Heart left ventricle (tissue), 16 donors: ENCODE measurements at regions not wholly inside any gene's neighbourhood (a gene's known extent, or its start where the extent isn't known, plus 50 kb on each side); places are given as distances from the start of the nearest gene placed in this dataset.

Source experiments
- ATAC-seq, 4 donors: fragments of 200-7000 bp; cut with Tn5 transposase; one replicate each; pipeline ENCODE4 v1.9.1; 2020 to 2022; ENCODE audit warnings: moderate library complexity in 4 of 4, mild to moderate bottlenecking in 3 of 4, moderate number of reproducible peaks in 1 of 4
- DNase-seq, 5 donors: peaks; one replicate each; pipeline ENCODE4 v3.0.0-alpha.2; 2020
- H3K27ac ChIP-seq, 12 donors: fragments of 200-600 bp; sonication (generic) in 4 of 12; one replicate each; pipeline versions ENCODE4 v1.5.0 to v1.8.0; 2016 to 2022; ENCODE audit warnings: mild to moderate bottlenecking in 2 of 12
- H3K27me3 ChIP-seq, 9 donors: fragments of 200-600 bp; sonication (generic) in 2 of 9; one replicate each; pipeline versions ENCODE4 v1.5.1 to v1.8.0; 2016 to 2022; ENCODE audit warnings: mild to moderate bottlenecking in 3 of 9
- H3K36me3 ChIP-seq, 9 donors: fragments of 200-600 bp; sonication (generic) in 2 of 9; one replicate each; pipeline versions ENCODE4 v1.5.0 to v1.8.0; 2018 to 2022; ENCODE audit warnings: mild to moderate bottlenecking in 2 of 9
- H3K4me1 ChIP-seq, 12 donors: fragments of 200-600 bp; sonication (generic) in 4 of 12; one replicate each; pipeline versions ENCODE4 v1.5.0 to v1.8.0; 2016 to 2022; ENCODE audit warnings: mild to moderate bottlenecking in 3 of 12
- H3K4me3 ChIP-seq, 12 donors: fragments of 200-600 bp; sonication (generic) in 4 of 12; one replicate each; pipeline versions ENCODE4 v1.5.0 to v1.8.0; 2017 to 2022; ENCODE audit warnings: mild to moderate bottlenecking in 9 of 12, moderate library complexity in 4 of 12
- H3K9me3 ChIP-seq, 12 donors: fragments of 200-600 bp; sonication (generic) in 4 of 12; one replicate each; pipeline versions ENCODE4 v1.5.0 to v1.8.0; 2016 to 2022; ENCODE audit warnings: mild to moderate bottlenecking in 1 of 12
- CTCF ChIP-seq, 12 donors: fragments of 200-600 bp; sonication (generic) in 4 of 12; IDR thresholded peaks; one replicate each; pipeline versions ENCODE4 v1.5.0 to v1.8.0; 2018 to 2022; ENCODE audit warnings: antibody characterized with exemption in 12 of 12, mild to moderate bottlenecking in 5 of 12
- POLR2A ChIP-seq, 2 donors: fragments of 450-650 bp; IDR thresholded peaks; one replicate each; pipeline ENCODE4 v1.6.1; 2017; ENCODE audit warnings: antibody characterized with exemption in 2 of 2, mild to moderate bottlenecking in 2 of 2, moderate library complexity in 2 of 2
- WGBS, 4 donors: extraction: QIAGEN DNeasy Blood & Tissue Kit in 2 of 4; methylation state at CpG; one replicate each; pipeline versions ENCODE4 v1.1.5 to v1.1.7; 2013 to 2018; 5-methylcytosine and 5-hydroxymethylcytosine counted together
- intact Hi-C, 10 donors: fragments of 100-400 bp; cut with DNase I; formaldehyde crosslinking; loops; one replicate each; pipeline versions ENCODE4 v1.11.1 to v1.14.2; 2022
- donor health status: ischemic (EF 13 %, LVEDD 7.1; RV severe dilation, severe dysfunction).
- donor health status: healthy with polysubstance abuse.
- donor health status: DM: no; HTN: yes; CAD: no.
- donor health status: DM: no; HTN: no; CAD: no.
- donor health status: ischemic (EF 25% LVEDD 6.9; RV normal size, moderate dysfunction).
- donor health status: ischemic (EF 25% LVEDD 5.7; RV mildly dilated, moderate dysfunction).
- donor health status: healthy.
- donor health status: DM: yes; HTN: yes; CAD: no.
- donor health status: ischemic (EF 35%, LVEDD 5.7; RV mildly dilated, moderate dysfunction).
- donor health status: nonischemic (EF 11% LVEDD 7.7; RV severe dilation, severe dysfunction).
- donor health status: DM: yes; HTN: yes; CAD: no.
- donor health status: PGD.
- donor health status: ischemic (EF 29% LVEDD 5.4; RV normal size, mild dysfunction).
- donor health status: nonischemic (EF 23%, LVEDD 6.1; RV moderate dilation, normal function).

- no peak for DNase-seq
- ATAC-seq, result peak in 2 of 4 donors; percentile 19 to 66
- Histone ChIP-seq H3K4me3 (peak overlapping the region in 3 of 12 donors; percentile 18 to 37 (median 35)), H3K27me3 (peaks cover 0 to 9% (median 0%) of the 10 kb centered on the region in 9 donors), H3K27ac (peak overlapping the region in 2 of 12 donors; percentile 22 to 68), H3K36me3 (no peaks in the 10 kb centered on the region), H3K4me1 (peaks cover 0 to 14% (median 2%) of the 10 kb centered on the region in 12 donors), H3K9me3 (no peaks in the 10 kb centered on the region)
- intact Hi-C loops, result no loop called here
- 39 to 49% (median 45%) methylated on average over 5 of the region's 5 CpGs for WGBS, 4 donors
- no peak for TF ChIP-seq CTCF (IDR thresholded peaks at IDR 0.05)
- TF ChIP-seq POLR2A (IDR thresholded peaks at IDR 0.05), result no peak
Measured at GRCh38 chr2:3127710-3128109, 249.9 kb downstream of the EIPR1 start.

- TF ChIP-seq CTCF (IDR thresholded peaks at IDR 0.05), result no peak
- TF ChIP-seq POLR2A (IDR thresholded peaks at IDR 0.05), result no peak
- ATAC-seq, result peak in 2 of 4 donors; percentile 61 to 65
- Histone ChIP-seq H3K27ac (peak overlapping the region in 6 of 12 donors; percentile 7 to 68 (median 33)), H3K27me3 (peaks cover 0 to 3% (median 0%) of the 10 kb centered on the region in 9 donors), H3K4me3 (peak overlapping the region in 5 of 12 donors; percentile 12 to 37 (median 18)), H3K9me3 (peaks cover 0 to 1% (median 0%) of the 10 kb centered on the region in 12 donors), H3K36me3 (no peaks in the 10 kb centered on the region), H3K4me1 (peaks cover 0 to 14% (median 2%) of the 10 kb centered on the region in 12 donors)
- WGBS, 4 donors, result 48 to 65% (median 59%) methylated on average over 19 to 23 of the region's 23 CpGs
- peak in 1 of 5 donors; percentile 53 for DNase-seq
- intact Hi-C loops, result no loop called here
Measured at GRCh38 chr2:3126911-3127621, 250.6 kb downstream of the EIPR1 start.

DNA sequence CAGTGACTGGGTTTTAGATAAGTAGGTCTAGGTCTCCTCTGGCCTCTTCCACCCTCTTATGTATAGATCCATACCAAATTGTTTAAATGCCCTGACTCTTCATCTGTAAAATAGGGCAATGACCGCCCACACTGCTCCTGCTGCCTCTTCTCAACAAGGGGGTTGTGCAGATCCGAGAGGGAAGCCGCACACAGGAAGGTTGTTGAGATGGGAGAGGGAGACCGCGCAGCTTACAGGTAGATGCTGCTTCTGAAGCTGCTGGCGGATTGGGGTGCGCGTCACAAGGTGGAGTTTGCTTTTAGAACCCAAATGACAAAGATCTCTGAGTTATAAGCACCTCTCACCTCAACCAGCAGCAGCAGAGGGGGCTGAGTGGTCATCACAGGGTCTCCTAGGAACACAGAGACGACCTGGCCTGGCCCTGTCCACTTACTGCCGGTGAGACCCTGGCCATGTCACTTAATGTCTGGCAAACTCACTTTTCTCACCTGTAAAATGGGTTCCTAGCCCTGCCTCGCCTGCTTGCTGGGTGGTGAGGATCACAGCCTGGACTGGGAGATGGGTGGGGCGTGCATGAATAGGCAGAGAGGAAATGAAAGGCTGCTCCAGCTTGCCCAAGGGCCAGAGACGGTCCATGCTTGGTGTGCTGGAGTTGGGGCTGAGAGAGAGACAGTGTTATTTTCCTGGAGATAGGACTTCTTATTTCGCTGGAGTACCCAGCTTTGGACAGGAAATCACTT lies 251.3 kb downstream of the EIPR1 start:
- 84 to 86% (median 84%) methylated on average over 14 of the region's 14 CpGs for WGBS, 4 donors
- peaks cover 0 to 14% (median 2%) of the 10 kb centered on the region in 12 donors for H3K4me1 ChIP-seq
- DNase-seq (peak in 1 of 5 donors; percentile 46), ATAC-seq (peak in 3 of 4 donors; percentile 37 to 53 (median 48))
- H3K27ac ChIP-seq, result peak overlapping the region in 6 of 12 donors; percentile 7 to 68 (median 33)
- H3K36me3 ChIP-seq, result no peaks in the 10 kb centered on the region
- H3K4me3 ChIP-seq, result peak overlapping the region in 1 of 12 donors; percentile 37
- intact Hi-C loops, result no loop called here
- H3K9me3 ChIP-seq, result peaks cover 0 to 6% (median 0%) of the 10 kb centered on the region in 12 donors
- peaks cover 0 to 2% (median 0%) of the 10 kb centered on the region in 9 donors for H3K27me3 ChIP-seq
- no peak for TF ChIP-seq CTCF (IDR thresholded peaks at IDR 0.05)
- TF ChIP-seq POLR2A (IDR thresholded peaks at IDR 0.05), result no peak

GRCh38 chr2:3125761-3126130 lies 251.9 kb downstream of the EIPR1 start:
- no peak overlapping the region for H3K27ac ChIP-seq
- intact Hi-C loops, result no loop called here
- ATAC-seq (no peak), DNase-seq (peak in 1 of 5 donors; percentile 16)
- no peaks in the 10 kb centered on the region for H3K36me3 ChIP-seq
- peaks cover 0 to 2% (median 0%) of the 10 kb centered on the region in 9 donors for H3K27me3 ChIP-seq
- TF ChIP-seq CTCF (IDR thresholded peaks at IDR 0.05), result no peak
- TF ChIP-seq POLR2A (IDR thresholded peaks at IDR 0.05), result no peak
- WGBS, 4 donors, result 90 to 96% (median 92%) methylated on average over 7 to 10 of the region's 10 CpGs
- H3K4me3 ChIP-seq, result no peak overlapping the region
- H3K9me3 ChIP-seq, result peaks cover 0 to 9% (median 0%) of the 10 kb centered on the region in 12 donors
- H3K4me1 ChIP-seq, result peaks cover 0 to 14% (median 2%) of the 10 kb centered on the region in 12 donors
